SHP77 treated with DMSO at 0.1 percent for 48 hours (cell line): ENCODE measurements at regions not wholly inside any gene's neighbourhood (a gene's known extent, or its start where the extent isn't known, plus 50 kb on each side); places are given as distances from the start of the nearest gene placed in this dataset.
A peak's percentile ranks its signal among the peaks of the same experiment; 100 is the strongest.
"Not testable (repeated sequence)": the region's sequence is repeated elsewhere in the genome, so short reads cannot be mapped to it uniquely, and the experiment has no call there.

ENCODE experiments used
- DNase-seq: peaks from one replicate; lab custom pipeline; 2025; lab: John Stamatoyannopoulos, UW

GRCh38 chr16:73403291-73403690 is 355.4 kb upstream of the ZFHX3 start:
- DNase-seq = no peak

- no peak for DNase-seq
Measured at GRCh38 chr16:73400951-73401350, 353.0 kb upstream of the ZFHX3 start.

- no peak for DNase-seq
Measured at GRCh38 chr16:73399997-73400396, 352.1 kb upstream of the ZFHX3 start.

- DNase-seq = no peak
Measured at GRCh38 chr16:73399486-73399885, 351.6 kb upstream of the ZFHX3 start.

GRCh38 chr16:73398604-73399003 is 350.7 kb upstream of the ZFHX3 start:
- DNase-seq = not testable (repeated sequence)

- DNase-seq = no peak
Measured at GRCh38 chr16:73396556-73396955, 348.6 kb upstream of the ZFHX3 start.

GRCh38 chr16:73390936-73391335 is 343.0 kb upstream of the ZFHX3 start:
- DNase-seq = no peak

- DNase-seq = no peak
Measured at GRCh38 chr16:73390491-73390890, 342.6 kb upstream of the ZFHX3 start.

- no peak for DNase-seq
Measured at GRCh38 chr16:73389085-73389484, 341.2 kb upstream of the ZFHX3 start.

- DNase-seq = no peak
Measured at GRCh38 chr16:73387979-73388378, 340.1 kb upstream of the ZFHX3 start.

GRCh38 chr16:73385696-73386095 is 337.8 kb upstream of the ZFHX3 start:
- no peak for DNase-seq

GRCh38 chr16:73384506-73385089 is 336.7 kb upstream of the ZFHX3 start:
- no peak for DNase-seq

GRCh38 chr16:73383988-73384365 is 336.0 kb upstream of the ZFHX3 start:
- no peak for DNase-seq

GRCh38 chr16:73383195-73383987 is 335.5 kb upstream of the ZFHX3 start:
- DNase-seq = no peak

GRCh38 chr16:73378471-73378870 is 330.5 kb upstream of the ZFHX3 start:
- DNase-seq = no peak

GRCh38 chr16:73371584-73372319 is 323.8 kb upstream of the ZFHX3 start:
- DNase-seq = no peak

- DNase-seq = no peak
Measured at GRCh38 chr16:73369851-73370250, 321.9 kb upstream of the ZFHX3 start.

GRCh38 chr16:73368715-73369114 is 320.8 kb upstream of the ZFHX3 start:
- DNase-seq = no peak

GRCh38 chr16:73365016-73365551 is 317.2 kb upstream of the ZFHX3 start:
- peak; percentile 8 for DNase-seq

- DNase-seq = no peak
Measured at GRCh38 chr16:73364413-73364812, 316.5 kb upstream of the ZFHX3 start.

GRCh38 chr16:73361061-73361460 is 313.1 kb upstream of the ZFHX3 start:
- DNase-seq = no peak

- no peak for DNase-seq
Measured at GRCh38 chr16:73356401-73357079, 308.6 kb upstream of the ZFHX3 start.
